Fibroblast of lung (primary cell): ENCODE measurements at regions not wholly inside any gene's neighbourhood (a gene's known extent, or its start where the extent isn't known, plus 50 kb on each side); places are given as distances from the start of the nearest gene placed in this dataset.

Experiments
- DNase-seq, 2 donors: peaks; one replicate each; pipeline versions ENCODE4 v3.0.0 to v3.0.0-alpha.2; 2010; ENCODE audit warnings: low read depth in 2 of 2
- H2AFZ ChIP-seq: 2 replicates; pipeline ENCODE4 v1.5.1; 2012; ENCODE audit warnings: low read length, control low read depth, inconsistent platforms
- H3K27ac ChIP-seq: 2 replicates; pipeline ENCODE4 v1.5.1; 2011; ENCODE audit warnings: low read length, control low read depth; ENCODE audit not compliant: insufficient read depth
- H3K27me3 ChIP-seq: 2 replicates; pipeline ENCODE4 v1.5.1; 2011; ENCODE audit warnings: mild to moderate bottlenecking, low read length; ENCODE audit not compliant: control insufficient read depth, insufficient read depth
- H3K36me3 ChIP-seq: 2 replicates; pipeline ENCODE4 v1.5.1; 2011; ENCODE audit warnings: low read length; ENCODE audit not compliant: control insufficient read depth, insufficient read depth
- H3K4me1 ChIP-seq: 2 replicates; pipeline ENCODE4 v1.5.1; 2011; ENCODE audit warnings: low read length; ENCODE audit not compliant: control insufficient read depth, insufficient read depth; ENCODE audit errors: extremely low read depth
- H3K4me2 ChIP-seq: 2 replicates; pipeline ENCODE4 v1.5.1; 2011; ENCODE audit warnings: low read length, control low read depth; ENCODE audit not compliant: insufficient read depth; ENCODE audit errors: extremely low read depth
- H3K4me3 ChIP-seq, 4 experiments: fragments of 200-600 bp in 1 of 4; sonication (generic) in 1 of 4; replicated peaks in 1 of 4; 2 replicates each; pipeline ENCODE4 v1.5.1; 2011 to 2016; ENCODE audit warnings: low read length in 4 of 4, low read depth in 3 of 4, mild to moderate bottlenecking in 3 of 4, control low read depth in 2 of 4, inconsistent platforms in 1 of 4, mixed read lengths in 1 of 4; ENCODE audit not compliant: insufficient read depth in 1 of 4; ENCODE audit errors: control extremely low read depth in 1 of 4
- H3K79me2 ChIP-seq: 2 replicates; pipeline ENCODE4 v1.5.1; 2012; ENCODE audit warnings: mild to moderate bottlenecking, low read length, inconsistent platforms; ENCODE audit not compliant: control insufficient read depth, insufficient read depth
- H3K9ac ChIP-seq: 2 replicates; pipeline ENCODE4 v1.5.1; 2011; ENCODE audit warnings: mild to moderate bottlenecking, low read length, control low read depth; ENCODE audit not compliant: insufficient read depth
- H3K9me3 ChIP-seq: 2 replicates; pipeline ENCODE4 v1.5.1; 2012; ENCODE audit warnings: low read depth, low read length; ENCODE audit not compliant: control insufficient read depth, insufficient read depth
- H4K20me1 ChIP-seq: 2 replicates; pipeline ENCODE4 v1.5.1; 2011; ENCODE audit warnings: low read length; ENCODE audit not compliant: control insufficient read depth, insufficient read depth; ENCODE audit errors: extremely low read depth
- EZH2 ChIP-seq: IDR thresholded peaks from 2 replicates; pipeline ENCODE4 v1.5.1; 2012; ENCODE audit warnings: low read length, control low read depth, mild to moderate bottlenecking; ENCODE audit errors: missing control alignments
- TF ChIP-seq, protein P1 (sequence below), 2 donors: IDR thresholded peaks in 1 of 2; conservative IDR thresholded peaks in 1 of 2; 1 replicate in 1 of 2; 2 replicates in 1 of 2; pipeline ENCODE4 v1.5.1; 2011 to 2012; ENCODE audit warnings: low read length in 2 of 2, control low read depth in 1 of 2, inconsistent platforms in 1 of 2, low read depth in 1 of 2, mild to moderate bottlenecking in 1 of 2

DNA sequence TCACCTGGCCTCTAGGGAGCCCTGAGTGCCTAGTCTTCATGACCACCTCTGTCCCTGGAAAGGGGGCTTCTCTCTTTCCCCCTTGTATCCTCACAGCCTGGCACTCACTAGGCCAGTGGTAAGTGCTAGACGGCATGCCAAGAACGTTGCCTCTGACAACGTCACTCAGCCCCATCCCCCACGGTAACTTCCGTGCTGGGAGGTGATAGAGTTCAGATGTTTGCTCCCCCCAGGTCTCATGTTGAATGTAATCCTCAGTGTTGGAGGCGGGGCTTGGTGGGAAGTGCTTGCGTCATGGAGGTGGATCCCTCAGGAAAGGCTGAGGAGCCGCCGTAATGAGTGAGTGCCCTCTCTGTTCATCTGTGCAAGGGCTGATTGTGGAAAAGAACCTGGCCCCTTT is 343.3 kb upstream of the MKI67 start:
- Histone ChIP-seq H3K9ac (no peak overlapping the region), H3K79me2 (no peaks in the 10 kb centered on the region), H3K4me3 (no peak overlapping the region), H3K27ac (no peak overlapping the region), H3K36me3 (no peaks in the 10 kb centered on the region), H4K20me1 (no peaks in the 10 kb centered on the region), H3K27me3 (no peaks in the 10 kb centered on the region), H3K9me3 (peaks cover 2% of the 10 kb centered on the region), H3K4me1 (no peaks in the 10 kb centered on the region), H2AFZ (no peak overlapping the region), H3K4me2 (no peak overlapping the region)
- no peak for DNase-seq
- TF ChIP-seq EZH2 = no peak
- TF ChIP-seq, protein P1, sequence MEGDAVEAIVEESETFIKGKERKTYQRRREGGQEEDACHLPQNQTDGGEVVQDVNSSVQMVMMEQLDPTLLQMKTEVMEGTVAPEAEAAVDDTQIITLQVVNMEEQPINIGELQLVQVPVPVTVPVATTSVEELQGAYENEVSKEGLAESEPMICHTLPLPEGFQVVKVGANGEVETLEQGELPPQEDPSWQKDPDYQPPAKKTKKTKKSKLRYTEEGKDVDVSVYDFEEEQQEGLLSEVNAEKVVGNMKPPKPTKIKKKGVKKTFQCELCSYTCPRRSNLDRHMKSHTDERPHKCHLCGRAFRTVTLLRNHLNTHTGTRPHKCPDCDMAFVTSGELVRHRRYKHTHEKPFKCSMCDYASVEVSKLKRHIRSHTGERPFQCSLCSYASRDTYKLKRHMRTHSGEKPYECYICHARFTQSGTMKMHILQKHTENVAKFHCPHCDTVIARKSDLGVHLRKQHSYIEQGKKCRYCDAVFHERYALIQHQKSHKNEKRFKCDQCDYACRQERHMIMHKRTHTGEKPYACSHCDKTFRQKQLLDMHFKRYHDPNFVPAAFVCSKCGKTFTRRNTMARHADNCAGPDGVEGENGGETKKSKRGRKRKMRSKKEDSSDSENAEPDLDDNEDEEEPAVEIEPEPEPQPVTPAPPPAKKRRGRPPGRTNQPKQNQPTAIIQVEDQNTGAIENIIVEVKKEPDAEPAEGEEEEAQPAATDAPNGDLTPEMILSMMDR (conservative IDR thresholded peaks at IDR 0.05 in 1 of 2, IDR thresholded peaks at IDR 0.05 in 1 of 2; ENCODE audit: low read depth in 1 of 2, low read length in 2 of 2) = no peak

DNA sequence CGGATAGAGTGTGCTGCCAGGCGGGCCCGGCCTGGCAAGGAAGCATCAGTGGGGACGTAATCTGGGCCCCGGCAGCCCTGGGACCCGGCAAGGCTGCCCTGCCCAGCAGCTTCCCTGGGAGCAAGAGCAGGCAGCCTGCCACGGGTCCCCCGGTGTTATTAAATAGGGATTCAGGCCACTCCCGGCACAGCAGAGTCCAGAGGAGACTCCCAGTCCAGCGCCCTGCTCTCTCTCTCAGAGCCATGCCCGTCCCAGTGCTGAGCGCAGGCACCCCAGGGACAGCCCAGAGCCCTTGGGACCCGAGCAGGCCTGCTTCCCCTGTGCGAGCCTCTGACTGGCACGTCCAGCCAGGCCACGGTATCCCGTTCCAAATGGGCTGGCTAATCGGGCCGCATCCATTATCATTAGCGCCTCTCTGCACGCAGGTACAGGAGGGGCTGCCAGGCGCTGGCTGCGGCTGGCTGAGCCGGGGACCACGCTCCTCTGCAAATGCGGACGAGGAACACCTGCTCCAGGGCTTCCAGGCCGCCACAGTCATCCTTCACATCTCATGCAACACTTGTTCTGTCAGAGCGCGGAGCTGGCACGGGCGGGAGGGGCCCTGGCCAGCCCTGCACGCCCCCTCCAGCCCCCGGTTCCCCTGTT is 344.2 kb upstream of the MKI67 start:
- DNase-seq = no peak
- Histone ChIP-seq H3K4me1 (no peaks in the 10 kb centered on the region), H3K9me3 (peaks cover 2% of the 10 kb centered on the region), H3K27ac (no peak overlapping the region), H2AFZ (no peak overlapping the region), H4K20me1 (no peaks in the 10 kb centered on the region), H3K79me2 (no peaks in the 10 kb centered on the region), H3K9ac (no peak overlapping the region), H3K4me2 (no peak overlapping the region), H3K36me3 (no peaks in the 10 kb centered on the region), H3K4me3 (no peak overlapping the region), H3K27me3 (no peaks in the 10 kb centered on the region)
- TF ChIP-seq, protein P1 (conservative IDR thresholded peaks at IDR 0.05 in 1 of 2, IDR thresholded peaks at IDR 0.05 in 1 of 2; ENCODE audit: low read depth in 1 of 2, low read length in 2 of 2) = no peak
- no peak for TF ChIP-seq EZH2

DNA sequence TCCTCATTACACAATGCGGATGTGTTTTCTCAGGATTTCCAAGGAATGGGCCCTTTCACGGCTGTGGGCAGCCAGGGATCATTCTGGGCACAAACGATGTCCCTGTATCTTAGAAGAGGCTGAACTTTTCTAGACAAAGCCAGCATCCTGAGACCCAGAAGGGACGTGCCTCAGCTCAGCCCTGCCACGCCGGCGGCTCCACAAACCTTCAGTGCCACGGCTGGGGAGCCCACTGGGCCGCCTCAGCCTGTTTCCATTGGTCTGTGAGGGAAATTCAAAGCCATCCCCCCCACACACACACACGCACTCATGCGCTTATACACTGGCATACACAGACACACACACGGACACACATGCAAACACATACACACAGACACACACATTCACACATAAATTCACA is 344.9 kb upstream of the MKI67 start:
- TF ChIP-seq EZH2 = no peak
- TF ChIP-seq, protein P1 (conservative IDR thresholded peaks at IDR 0.05 in 1 of 2, IDR thresholded peaks at IDR 0.05 in 1 of 2; ENCODE audit: low read depth in 1 of 2, low read length in 2 of 2) = no peak
- H3K9ac ChIP-seq = no peak overlapping the region
- no peak overlapping the region for H3K4me2 ChIP-seq
- H3K4me3 ChIP-seq = no peak overlapping the region
- no peaks in the 10 kb centered on the region for H4K20me1 ChIP-seq
- H2AFZ ChIP-seq = no peak overlapping the region
- no peaks in the 10 kb centered on the region for H3K4me1 ChIP-seq
- DNase-seq = no peak
- H3K27ac ChIP-seq = no peak overlapping the region
- H3K27me3 ChIP-seq = no peaks in the 10 kb centered on the region
- H3K9me3 ChIP-seq = peaks cover 2% of the 10 kb centered on the region
- H3K36me3 ChIP-seq = no peaks in the 10 kb centered on the region
- H3K79me2 ChIP-seq = no peaks in the 10 kb centered on the region
